ENCODE measurements at regions not wholly inside any gene's neighbourhood (a gene's known extent, or its start where the extent isn't known, plus 50 kb on each side); places are given as distances from the start of the nearest gene placed in this dataset.

DNA sequence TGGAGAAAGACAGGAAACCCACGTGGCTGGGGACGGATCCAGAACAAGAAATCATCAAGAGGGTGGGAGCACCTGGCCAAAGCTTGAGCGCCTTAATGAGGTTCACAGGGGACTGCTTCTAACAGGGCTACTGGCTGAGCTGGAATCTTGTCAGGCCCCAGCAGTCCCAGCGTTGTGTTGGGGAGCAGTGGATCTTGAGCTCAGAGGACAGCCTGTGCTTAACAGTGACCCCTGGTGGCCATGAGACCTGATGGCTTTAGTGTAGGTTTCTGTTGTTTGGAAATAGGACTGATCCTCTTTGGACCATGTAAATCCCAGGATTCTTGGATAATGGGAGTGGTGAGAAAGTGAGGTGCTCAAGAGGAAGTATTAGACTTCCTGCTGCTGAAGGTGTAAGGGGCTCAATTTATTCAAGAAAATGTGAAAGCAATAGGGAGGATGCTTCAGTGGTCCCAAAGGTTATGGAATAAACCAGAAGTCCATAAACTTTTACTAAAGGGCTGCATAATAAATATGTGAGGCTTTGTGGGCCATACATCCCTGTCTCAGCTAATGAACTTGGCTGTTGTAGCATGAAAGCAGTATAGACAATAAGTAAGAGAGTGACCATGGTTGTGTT lies 216.2 kb downstream of the NFATC2 start:
- TF ChIP-seq EZH2 (IDR thresholded peaks at IDR 0.05; ENCODE audit: low read length) (no peak), CTCF (optimal IDR thresholded peaks at IDR 0.05 in 1 of 3, IDR thresholded peaks at IDR 0.05 in 1 of 3, conservative IDR thresholded peaks at IDR 0.05 in 1 of 3; ENCODE audit: extremely low read depth in 1 of 3, insufficient read depth in 2 of 3, low read length in 3 of 3) (peak; percentile 75 to 81 (median 76))
